GM12878 (cell line): ENCODE measurements at regions not wholly inside any gene's neighbourhood (a gene's known extent, or its start where the extent isn't known, plus 50 kb on each side); places are given as distances from the start of the nearest gene placed in this dataset.

Source experiments
- ATAC-seq: fragments of 200-7000 bp; cut with Tn5 transposase; 3 replicates; pipeline ENCODE4 v1.9.1; 2020; ENCODE audit warnings: mild to moderate bottlenecking, moderate library complexity
- BruUV-seq: library from RNA; stranded (reverse); fragments of 400-500 nt; replicated peaks from 2 replicates; lab custom pipeline; 2021; lab: Mats Ljungman, UMichigan
- CTCF ChIA-PET: fragments of 300-600 bp; sonication (Branson Sonifier 250); formaldehyde crosslinking; extraction: SDS; loops from one replicate; lab custom pipeline; 2021; ENCODE audit warnings: inconsistent platforms; lab: Yijun Ruan, JAX
- POLR2A ChIA-PET: fragments of 350-600 bp; formaldehyde crosslinking; extraction: SDS; loops from one replicate; lab custom pipeline; 2021; ENCODE audit warnings: inconsistent platforms; lab: Charles Lee
- RAD21 ChIA-PET: fragments of 300-600 bp; sonication (Branson Sonifier 250); formaldehyde crosslinking; loops from one replicate; lab custom pipeline; 2023; ENCODE audit warnings: antibody characterized with exemption; ENCODE audit not compliant: unreplicated experiment; lab: Charles Lee
- SMC1A ChIA-PET: fragments of 300-600 bp; sonication (Branson Sonifier 250); formaldehyde crosslinking; loops from one replicate; lab custom pipeline; 2023; ENCODE audit not compliant: unreplicated experiment, uncharacterized antibody; lab: Charles Lee
- DNase-seq: peaks from one replicate; pipeline ENCODE4 v3.0.0-alpha.2; 2011; ENCODE audit warnings: low read depth, low spot score
- FAIRE-seq: peaks from 3 replicates; lab custom pipeline; 2011; peaks lifted over from hg19 to GRCh38; lab: Jason Lieb, UNC
- H2AFZ ChIP-seq: 2 replicates; pipeline ENCODE4 v1.6.0; 2011; ENCODE audit warnings: low read depth, low read length, control low read depth; ENCODE audit not compliant: control insufficient read depth
- H3K27ac ChIP-seq: 2 replicates; pipeline ENCODE4 v1.5.1; 2011; ENCODE audit warnings: control low read depth; ENCODE audit not compliant: control insufficient read depth, insufficient read depth
- H3K27me3 ChIP-seq, 2 experiments: replicated peaks in 1 of 2; 2 replicates each; pipeline versions ENCODE4 v1.6.0 to v1.6.1; 2011; ENCODE audit warnings: low read length in 1 of 2; ENCODE audit not compliant: control insufficient read depth in 2 of 2, insufficient read depth in 2 of 2
- H3K36me3 ChIP-seq, 2 experiments: 2 replicates each; pipeline ENCODE4 v1.5.1; 2011; ENCODE audit warnings: low read length in 1 of 2; ENCODE audit not compliant: control insufficient read depth in 2 of 2, insufficient read depth in 2 of 2
- H3K4me1 ChIP-seq: 2 replicates; pipeline ENCODE4 v1.6.1; 2011; ENCODE audit warnings: mild to moderate bottlenecking, low read length, moderate library complexity, mixed read lengths; ENCODE audit not compliant: control insufficient read depth, insufficient read depth
- H3K4me2 ChIP-seq: 2 replicates; pipeline ENCODE4 v1.6.0; 2011; ENCODE audit warnings: control low read depth; ENCODE audit not compliant: control insufficient read depth, insufficient read depth
- H3K4me3 ChIP-seq: fragments of 200-600 bp; sonication (generic); 2 replicates; pipeline ENCODE4 v1.5.1; 2016
- H3K79me2 ChIP-seq: 2 replicates; pipeline ENCODE4 v1.6.0; 2011; ENCODE audit warnings: low read length; ENCODE audit not compliant: control insufficient read depth, insufficient read depth
- H3K9ac ChIP-seq: 2 replicates; pipeline ENCODE4 v1.8.0; 2011; ENCODE audit warnings: low read length, control low read depth, mixed read lengths; ENCODE audit not compliant: control insufficient read depth, insufficient read depth
- H3K9me3 ChIP-seq: replicated peaks from 3 replicates; pipeline ENCODE4 v1.5.1; 2011; ENCODE audit warnings: mild to moderate bottlenecking, low read length; ENCODE audit not compliant: control insufficient read depth, insufficient read depth
- H4K20me1 ChIP-seq: 2 replicates; pipeline ENCODE4 v1.6.0; 2011; ENCODE audit not compliant: control insufficient read depth, insufficient read depth
- BCL11A ChIP-seq: IDR thresholded peaks from 2 replicates; pipeline ENCODE4 v1.6.1; 2011; ENCODE audit warnings: low read depth, low read length
- BMI1 ChIP-seq: fragments of 450-650 bp; IDR thresholded peaks from 2 replicates; pipeline ENCODE4 v1.6.1; 2016; ENCODE audit warnings: mild to moderate bottlenecking, moderate library complexity, borderline replicate concordance
- BRCA1 ChIP-seq: IDR thresholded peaks from 2 replicates; pipeline ENCODE4 v1.6.1; 2011; ENCODE audit warnings: low read depth, low read length, improper control_type of control experiment
- CHD1 ChIP-seq: IDR thresholded peaks from 2 replicates; pipeline ENCODE4 v1.6.1; 2012; ENCODE audit warnings: low read depth, low read length, improper control_type of control experiment
- CHD2 ChIP-seq: IDR thresholded peaks from 2 replicates; pipeline ENCODE4 v1.6.1; 2011; ENCODE audit warnings: low read depth, low read length, improper control_type of control experiment, borderline replicate concordance
- FOS ChIP-seq: IDR thresholded peaks from 3 replicates; pipeline ENCODE4 v1.6.1; 2011; ENCODE audit warnings: borderline replicate concordance; ENCODE audit not compliant: insufficient read length; ENCODE audit errors: extremely low read depth
- NR2C1 ChIP-seq: fragments of 450-650 bp; IDR thresholded peaks from 2 replicates; pipeline ENCODE4 v1.6.1; 2017; ENCODE audit warnings: antibody characterized with exemption, mild to moderate bottlenecking, moderate library complexity
- POLR2AphosphoS2 ChIP-seq: IDR thresholded peaks from 2 replicates; pipeline ENCODE4 v1.6.1; 2011; ENCODE audit warnings: low read depth, mild to moderate bottlenecking, low read length, improper control_type of control experiment, moderate library complexity
- RFX5 ChIP-seq: IDR thresholded peaks from 2 replicates; pipeline ENCODE4 v1.6.1; 2011; ENCODE audit warnings: low read depth, low read length, improper control_type of control experiment
- SPI1 ChIP-seq: IDR thresholded peaks from 2 replicates; pipeline ENCODE4 v1.6.1; 2011; ENCODE audit warnings: low read depth, mild to moderate bottlenecking, low read length, moderate library complexity, borderline replicate concordance; ENCODE audit not compliant: insufficient read depth
- TCF3 ChIP-seq: IDR thresholded peaks from 2 replicates; pipeline ENCODE4 v1.6.1; 2012; ENCODE audit warnings: low read depth, mild to moderate bottlenecking, low read length, borderline replicate concordance; ENCODE audit not compliant: insufficient read depth
- YBX1 ChIP-seq: fragments of 450-650 bp; IDR thresholded peaks from 2 replicates; pipeline ENCODE4 v1.6.1; 2016; ENCODE audit warnings: antibody characterized with exemption
- ZNF217 ChIP-seq: fragments of 450-650 bp; IDR thresholded peaks from 2 replicates; pipeline ENCODE4 v1.6.1; 2017; ENCODE audit warnings: antibody characterized with exemption, mild to moderate bottlenecking
- ZNF24 ChIP-seq: fragments of 450-650 bp; IDR thresholded peaks from 2 replicates; pipeline ENCODE4 v1.6.1; 2017; ENCODE audit warnings: antibody characterized with exemption, mild to moderate bottlenecking
- WGBS: methylation state at CpG from one replicate; pipeline ENCODE4 v1.1.6; 2016; ENCODE audit warnings: low lambda C conversion rate; ENCODE audit not compliant: insufficient replicate concordance, insufficient coverage; ENCODE audit errors: missing lambda C conversion rate; 5-methylcytosine and 5-hydroxymethylcytosine counted together
- in situ Hi-C: fragments of 300-500 bp; cut with MboI; formaldehyde crosslinking; loops from 9 replicates; pipeline ENCODE4 v1.14.3; 2018; ENCODE audit warnings: mixed read lengths
- intact Hi-C: fragments of 100-400 bp; cut with micrococcal nuclease; formaldehyde crosslinking; loops from one replicate; pipeline ENCODE4 v1.14.2; 2022; ENCODE audit not compliant: unreplicated experiment
- TF ChIP-seq, protein P1 (sequence below): fragments of 450-650 bp; IDR thresholded peaks from 2 replicates; pipeline ENCODE4 v1.6.1; 2018; ENCODE audit warnings: mild to moderate bottlenecking, low read depth, moderate library complexity; ENCODE audit not compliant: partially characterized antibody
- TF ChIP-seq, protein P2 (sequence below): fragments of 450-650 bp; IDR thresholded peaks from 2 replicates; pipeline ENCODE4 v1.6.1; 2017; ENCODE audit warnings: mild to moderate bottlenecking, low read depth, inconsistent platforms; ENCODE audit not compliant: poor library complexity, severe bottlenecking

DNA sequence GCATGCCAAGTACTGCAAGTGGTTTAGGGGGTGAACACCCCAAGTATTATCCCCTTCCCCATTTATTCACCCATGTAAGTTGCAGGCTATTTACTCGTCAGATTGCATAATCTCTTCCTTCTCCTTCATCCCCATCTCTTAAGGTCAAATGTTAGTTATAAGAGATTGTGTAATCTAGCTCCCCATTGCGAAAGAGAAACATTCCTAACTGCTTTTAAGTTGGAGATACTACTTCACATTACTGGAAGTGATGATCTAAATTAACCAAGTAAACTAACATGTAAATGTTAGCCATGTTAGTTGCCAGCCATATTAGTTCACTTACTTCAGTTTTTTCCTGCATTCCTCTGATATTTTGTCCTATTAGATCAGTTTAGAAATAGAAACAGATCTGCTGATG, 262.3 kb downstream of the TAF11L14 start (continued):
- TF ChIP-seq, protein P1, sequence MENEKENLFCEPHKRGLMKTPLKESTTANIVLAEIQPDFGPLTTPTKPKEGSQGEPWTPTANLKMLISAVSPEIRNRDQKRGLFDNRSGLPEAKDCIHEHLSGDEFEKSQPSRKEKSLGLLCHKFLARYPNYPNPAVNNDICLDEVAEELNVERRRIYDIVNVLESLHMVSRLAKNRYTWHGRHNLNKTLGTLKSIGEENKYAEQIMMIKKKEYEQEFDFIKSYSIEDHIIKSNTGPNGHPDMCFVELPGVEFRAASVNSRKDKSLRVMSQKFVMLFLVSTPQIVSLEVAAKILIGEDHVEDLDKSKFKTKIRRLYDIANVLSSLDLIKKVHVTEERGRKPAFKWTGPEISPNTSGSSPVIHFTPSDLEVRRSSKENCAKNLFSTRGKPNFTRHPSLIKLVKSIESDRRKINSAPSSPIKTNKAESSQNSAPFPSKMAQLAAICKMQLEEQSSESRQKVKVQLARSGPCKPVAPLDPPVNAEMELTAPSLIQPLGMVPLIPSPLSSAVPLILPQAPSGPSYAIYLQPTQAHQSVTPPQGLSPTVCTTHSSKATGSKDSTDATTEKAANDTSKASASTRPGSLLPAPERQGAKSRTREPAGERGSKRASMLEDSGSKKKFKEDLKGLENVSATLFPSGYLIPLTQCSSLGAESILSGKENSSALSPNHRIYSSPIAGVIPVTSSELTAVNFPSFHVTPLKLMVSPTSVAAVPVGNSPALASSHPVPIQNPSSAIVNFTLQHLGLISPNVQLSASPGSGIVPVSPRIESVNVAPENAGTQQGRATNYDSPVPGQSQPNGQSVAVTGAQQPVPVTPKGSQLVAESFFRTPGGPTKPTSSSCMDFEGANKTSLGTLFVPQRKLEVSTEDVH = no peak
- no peak for TF ChIP-seq CHD2
- no peak for TF ChIP-seq YBX1
- no peak for TF ChIP-seq CHD1
- no peak for TF ChIP-seq POLR2AphosphoS2
- TF ChIP-seq RFX5 = no peak

DNA sequence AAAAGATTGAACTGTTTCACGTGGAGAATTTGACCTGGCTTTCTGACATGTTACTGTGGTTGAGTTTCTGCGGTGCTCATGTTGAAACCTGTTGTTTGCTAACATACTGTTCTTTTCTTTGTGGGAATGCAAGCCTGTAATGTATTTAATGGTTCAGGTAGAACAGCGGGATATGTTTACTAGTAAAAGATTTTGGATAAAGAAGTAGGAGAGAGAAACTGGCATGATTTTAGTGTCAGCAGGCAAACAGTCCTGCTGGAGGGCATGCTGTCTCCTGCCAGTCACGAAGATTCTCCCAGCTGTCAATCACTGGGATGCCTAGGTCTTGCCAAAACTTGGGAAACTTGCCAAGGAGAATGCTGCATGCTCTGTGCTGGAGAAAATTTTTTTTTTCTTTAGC, 263.5 kb downstream of the TAF11L14 start:
- RAD21 ChIA-PET = no interaction called here
- Histone ChIP-seq H3K9me3 (no peaks in the 10 kb centered on the region), H3K79me2 (no peaks in the 10 kb centered on the region), H3K4me3 (no peak overlapping the region), H3K9ac (no peak overlapping the region), H3K4me1 (no peaks in the 10 kb centered on the region), H4K20me1 (no peaks in the 10 kb centered on the region), H2AFZ (no peak overlapping the region), H3K27ac (no peak overlapping the region), H3K36me3 (no peaks in the 10 kb centered on the region), H3K27me3 (no peaks in the 10 kb centered on the region), H3K4me2 (no peak overlapping the region)
- no TSS peak for BruUV-seq
- SMC1A ChIA-PET = no interaction called here
- 5% methylated on average over 4 of the region's 4 CpGs for WGBS
- ATAC-seq = no peak
- no peak for FAIRE-seq
- in situ Hi-C loops = no loop called here
- CTCF ChIA-PET = no interaction called here
- intact Hi-C loops = no loop called here
- POLR2A ChIA-PET = no interaction called here
- DNase-seq = no peak
- TF ChIP-seq FOS (no peak), ZNF217 (no peak), ZNF24 (no peak), TCF3 (no peak), SPI1 (no peak), BMI1 (no peak), BCL11A (no peak), BRCA1 (no peak), NR2C1 (no peak)
- TF ChIP-seq, protein P2, sequence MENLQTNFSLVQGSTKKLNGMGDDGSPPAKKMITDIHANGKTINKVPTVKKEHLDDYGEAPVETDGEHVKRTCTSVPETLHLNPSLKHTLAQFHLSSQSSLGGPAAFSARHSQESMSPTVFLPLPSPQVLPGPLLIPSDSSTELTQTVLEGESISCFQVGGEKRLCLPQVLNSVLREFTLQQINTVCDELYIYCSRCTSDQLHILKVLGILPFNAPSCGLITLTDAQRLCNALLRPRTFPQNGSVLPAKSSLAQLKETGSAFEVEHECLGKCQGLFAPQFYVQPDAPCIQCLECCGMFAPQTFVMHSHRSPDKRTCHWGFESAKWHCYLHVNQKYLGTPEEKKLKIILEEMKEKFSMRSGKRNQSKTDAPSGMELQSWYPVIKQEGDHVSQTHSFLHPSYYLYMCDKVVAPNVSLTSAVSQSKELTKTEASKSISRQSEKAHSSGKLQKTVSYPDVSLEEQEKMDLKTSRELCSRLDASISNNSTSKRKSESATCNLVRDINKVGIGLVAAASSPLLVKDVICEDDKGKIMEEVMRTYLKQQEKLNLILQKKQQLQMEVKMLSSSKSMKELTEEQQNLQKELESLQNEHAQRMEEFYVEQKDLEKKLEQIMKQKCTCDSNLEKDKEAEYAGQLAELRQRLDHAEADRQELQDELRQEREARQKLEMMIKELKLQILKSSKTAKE = no peak
